Fibroblast of skin of right quadriceps (primary cell): ENCODE measurements at regions not wholly inside any gene's neighbourhood (a gene's known extent, or its start where the extent isn't known, plus 50 kb on each side); places are given as distances from the start of the nearest gene placed in this dataset.

Experiments
- DNase-seq: peaks from one replicate; pipeline ENCODE4 v3.0.0-alpha.2; 2013

GRCh38 chr10:7477538-7478334 is 66.9 kb upstream of the SFMBT2 start:
- DNase-seq: no peak

GRCh38 chr10:7475939-7476338 is 65.1 kb upstream of the SFMBT2 start:
- DNase-seq: no peak

DNA sequence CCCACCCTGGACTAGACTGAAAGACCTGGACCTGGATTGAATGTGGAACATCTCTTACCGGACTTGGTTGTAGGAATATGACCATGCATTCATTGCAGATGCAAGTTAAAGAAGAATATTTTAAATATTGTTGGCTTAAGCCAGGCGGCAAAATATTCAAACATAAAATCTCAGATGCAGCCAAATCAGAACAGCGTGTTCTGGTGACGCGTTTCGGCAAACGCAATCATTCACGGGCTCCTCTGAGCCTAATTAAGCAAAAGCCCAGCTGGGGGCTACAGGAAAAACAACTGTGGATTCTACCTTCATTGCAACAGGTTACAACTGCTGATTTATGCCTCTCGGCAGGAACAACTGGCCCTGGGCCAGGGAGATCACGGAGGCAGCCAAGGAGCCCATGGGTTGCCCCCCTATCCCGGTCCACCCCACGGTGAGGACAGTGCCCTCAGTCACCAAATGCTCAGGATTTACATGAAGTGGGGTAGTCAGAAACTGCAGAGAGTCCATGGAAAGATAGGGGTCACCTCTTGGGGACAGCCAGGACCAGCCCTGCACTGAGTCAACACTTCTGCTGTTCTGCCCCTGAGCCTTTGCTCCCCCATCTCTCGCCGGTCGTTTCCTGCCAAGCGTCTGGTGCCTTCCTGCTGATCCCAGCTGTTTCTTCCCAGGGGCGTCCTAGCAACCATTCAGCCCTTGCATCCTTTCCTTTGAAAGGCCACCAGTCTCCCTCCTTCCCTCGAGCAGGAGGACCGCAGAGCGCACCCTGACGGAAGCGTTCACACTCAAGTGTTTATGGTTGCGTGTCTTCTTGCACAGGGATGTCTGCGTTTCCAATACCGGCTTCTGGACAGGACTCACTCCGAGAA is 64.4 kb upstream of the SFMBT2 start:
- no peak for DNase-seq

DNA sequence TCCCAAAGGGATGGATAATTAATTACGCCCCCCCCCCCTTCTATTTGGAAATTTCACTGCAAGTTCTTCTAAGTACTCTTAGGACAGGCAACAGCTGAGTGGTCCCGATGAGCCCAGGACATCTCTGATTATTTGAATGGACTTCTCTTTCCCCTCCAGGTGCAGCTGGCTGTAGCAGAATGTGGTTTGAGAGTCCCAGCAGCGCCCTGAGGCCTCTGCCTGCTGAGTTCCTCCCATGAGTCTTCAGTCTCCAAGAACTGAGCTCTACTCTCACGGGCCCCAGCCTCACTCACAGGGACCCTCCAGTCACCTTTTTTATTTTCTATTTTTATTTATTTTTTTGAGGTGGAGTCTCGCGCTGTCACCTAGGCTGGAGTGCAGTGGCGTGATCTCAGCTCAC is 63.6 kb upstream of the SFMBT2 start:
- DNase-seq: no peak

- no peak for DNase-seq
These were observed 62.6 kb upstream of the SFMBT2 start for GRCh38 chr10:7473474-7473873.

- no peak for DNase-seq
These were observed 61.0 kb upstream of the SFMBT2 start for GRCh38 chr10:7471720-7472367.

DNA sequence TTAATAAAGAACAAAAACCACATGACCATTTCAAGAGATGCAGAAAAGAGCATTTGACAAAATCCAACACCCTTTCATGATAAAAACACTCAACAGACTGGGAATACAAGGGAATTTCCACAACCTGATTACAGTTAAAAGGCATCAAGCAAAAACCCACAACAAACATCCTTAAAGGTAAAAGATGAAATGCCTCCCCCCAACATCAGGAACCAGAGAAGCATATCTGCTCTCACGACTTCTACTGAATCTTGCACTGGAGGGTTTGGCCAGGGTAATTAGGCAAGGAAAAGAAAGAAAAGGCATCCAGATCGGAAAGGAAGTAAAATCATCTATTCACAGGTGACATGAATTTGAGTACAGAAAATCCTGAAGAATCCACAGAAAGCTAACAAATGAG is 59.5 kb upstream of the SFMBT2 start:
- DNase-seq: no peak

- no peak for DNase-seq
These were observed 56.3 kb upstream of the SFMBT2 start for GRCh38 chr10:7467031-7467667.

DNA sequence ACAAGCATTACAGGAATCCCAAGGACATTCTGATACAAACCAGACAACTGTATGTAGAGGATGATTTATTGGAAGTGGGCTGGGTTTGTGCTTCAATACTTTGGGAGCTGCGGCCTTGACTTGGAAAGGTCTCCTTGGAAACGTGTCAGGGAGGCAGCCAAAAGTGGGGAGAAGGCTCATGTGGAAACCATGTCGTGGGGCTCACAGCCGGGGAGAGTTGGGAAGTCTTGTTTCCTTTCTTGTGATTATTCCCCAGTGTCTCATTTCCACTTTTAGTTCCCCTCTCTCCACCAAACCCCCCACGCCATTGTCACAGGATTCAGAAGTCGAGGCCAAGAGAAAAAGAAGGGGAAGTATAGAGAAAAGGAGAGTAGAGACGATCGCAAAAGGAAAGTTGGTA is 53.9 kb upstream of the SFMBT2 start:
- DNase-seq: no peak
